Testis (tissue), 2 donors: ENCODE measurements at regions not wholly inside any gene's neighbourhood (a gene's known extent, or its start where the extent isn't known, plus 50 kb on each side); places are given as distances from the start of the nearest gene placed in this dataset.
"Not testable (repeated sequence)": the region's sequence is repeated elsewhere in the genome, so short reads cannot be mapped to it uniquely, and the experiment has no call there.

Experiments
- POLR2A ChIP-seq: fragments of 450-650 bp; IDR thresholded peaks from one replicate; pipeline ENCODE4 v1.6.1; 2017; ENCODE audit warnings: antibody characterized with exemption, mild to moderate bottlenecking, moderate library complexity
- TF ChIP-seq, protein P1 (sequence below), 3 experiments: fragments of 450-650 bp in 2 of 3; fragments of 200-600 bp in 1 of 3; sonication (generic) in 1 of 3; IDR thresholded peaks; one replicate each; pipeline ENCODE4 v1.5.1; 2016 to 2019; ENCODE audit warnings: antibody characterized with exemption in 3 of 3, mild to moderate bottlenecking in 2 of 3, moderate library complexity in 1 of 3

DNA sequence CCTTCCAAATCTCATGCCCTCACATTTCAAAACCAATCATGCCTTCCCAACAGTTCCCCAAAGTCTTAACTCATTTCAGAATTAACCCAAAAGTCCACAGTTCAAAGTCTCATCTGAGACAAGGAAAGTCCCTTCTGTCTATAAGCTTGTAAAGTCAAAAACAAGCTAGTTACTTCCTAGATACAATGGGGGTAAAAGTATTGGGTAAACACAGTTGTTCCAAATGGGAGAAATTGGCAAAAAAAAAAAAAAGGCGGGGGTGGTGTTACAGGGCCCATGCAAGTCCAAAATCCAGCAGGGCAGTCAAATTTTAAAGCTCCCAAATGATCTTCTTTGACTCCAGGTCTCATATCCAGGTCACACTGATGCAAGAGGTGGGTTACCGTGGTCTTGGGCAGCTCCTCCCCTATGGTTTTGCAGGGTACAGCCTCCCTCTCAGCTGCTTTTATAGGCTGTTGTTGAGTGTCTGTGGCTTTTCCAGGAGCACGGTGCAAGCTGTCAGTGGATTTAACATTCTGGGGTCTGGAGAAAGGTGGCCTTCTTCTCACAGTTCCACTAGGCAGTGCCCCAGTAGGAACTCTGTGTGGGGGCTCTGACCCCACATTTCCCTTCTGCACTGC, 110.3 kb upstream of the MDM1 start:
- TF ChIP-seq, protein P1, sequence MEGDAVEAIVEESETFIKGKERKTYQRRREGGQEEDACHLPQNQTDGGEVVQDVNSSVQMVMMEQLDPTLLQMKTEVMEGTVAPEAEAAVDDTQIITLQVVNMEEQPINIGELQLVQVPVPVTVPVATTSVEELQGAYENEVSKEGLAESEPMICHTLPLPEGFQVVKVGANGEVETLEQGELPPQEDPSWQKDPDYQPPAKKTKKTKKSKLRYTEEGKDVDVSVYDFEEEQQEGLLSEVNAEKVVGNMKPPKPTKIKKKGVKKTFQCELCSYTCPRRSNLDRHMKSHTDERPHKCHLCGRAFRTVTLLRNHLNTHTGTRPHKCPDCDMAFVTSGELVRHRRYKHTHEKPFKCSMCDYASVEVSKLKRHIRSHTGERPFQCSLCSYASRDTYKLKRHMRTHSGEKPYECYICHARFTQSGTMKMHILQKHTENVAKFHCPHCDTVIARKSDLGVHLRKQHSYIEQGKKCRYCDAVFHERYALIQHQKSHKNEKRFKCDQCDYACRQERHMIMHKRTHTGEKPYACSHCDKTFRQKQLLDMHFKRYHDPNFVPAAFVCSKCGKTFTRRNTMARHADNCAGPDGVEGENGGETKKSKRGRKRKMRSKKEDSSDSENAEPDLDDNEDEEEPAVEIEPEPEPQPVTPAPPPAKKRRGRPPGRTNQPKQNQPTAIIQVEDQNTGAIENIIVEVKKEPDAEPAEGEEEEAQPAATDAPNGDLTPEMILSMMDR (IDR thresholded peaks at IDR 0.05), result not testable (repeated sequence)
- TF ChIP-seq POLR2A, result not testable (repeated sequence)
